ENCODE measurements at regions not wholly inside any gene's neighbourhood (a gene's known extent, or its start where the extent isn't known, plus 50 kb on each side); places are given as distances from the start of the nearest gene placed in this dataset.
"Not testable (repeated sequence)": the region's sequence is repeated elsewhere in the genome, so short reads cannot be mapped to it uniquely, and the experiment has no call there.

- TF ChIP-seq CTCF (IDR thresholded peaks at IDR 0.05; ENCODE audit: low read depth, low read length): no peak
Observed at GRCh38 chr7:101722247-101722646, 93.2 kb upstream of the MYL10 start.

GRCh38 chr7:101723835-101724234, 93.6 kb upstream of the CUX1 start:
- H3K4me3 ChIP-seq (ENCODE audit: low read depth, low read length): no peak overlapping the region
- TF ChIP-seq CTCF (IDR thresholded peaks at IDR 0.05; ENCODE audit: low read depth, low read length): no peak

More at GRCh38 chr7:101722247-101722646, 93.2 kb upstream of the MYL10 start:
- H3K4me3 ChIP-seq (ENCODE audit: low read depth, low read length): no peak overlapping the region

DNA sequence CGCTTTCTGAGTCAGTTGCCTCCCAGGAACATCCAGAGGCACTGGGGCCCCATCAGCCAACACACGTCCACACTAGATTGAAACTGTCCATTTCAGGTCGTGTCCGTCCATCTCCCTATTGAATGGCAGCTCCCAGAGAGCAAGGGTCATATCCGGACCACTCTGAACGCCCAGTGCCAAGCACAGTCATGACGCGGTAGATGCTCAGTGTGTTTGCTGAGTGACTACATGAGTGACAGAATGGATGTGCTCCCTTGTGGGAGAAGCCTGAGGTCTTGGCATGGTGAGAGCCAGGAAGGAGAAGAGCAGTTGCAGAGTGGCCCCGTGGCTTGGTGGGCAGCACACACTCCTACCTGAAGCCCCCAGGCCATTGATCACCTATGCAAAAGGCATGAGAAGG, 92.5 kb upstream of the CUX1 start:
- no peak overlapping the region for H3K4me3 ChIP-seq (ENCODE audit: low read depth, low read length)
- TF ChIP-seq CTCF (IDR thresholded peaks at IDR 0.05; ENCODE audit: low read depth, low read length): no peak

- no peak overlapping the region for H3K4me3 ChIP-seq (ENCODE audit: low read depth, low read length)
- TF ChIP-seq CTCF (IDR thresholded peaks at IDR 0.05; ENCODE audit: low read depth, low read length): no peak
Observed at GRCh38 chr7:101725921-101726320, 91.5 kb upstream of the CUX1 start.

GRCh38 chr7:101727184-101727583, 90.2 kb upstream of the CUX1 start:
- TF ChIP-seq CTCF (IDR thresholded peaks at IDR 0.05; ENCODE audit: low read depth, low read length): no peak
- no peak overlapping the region for H3K4me3 ChIP-seq (ENCODE audit: low read depth, low read length)

- TF ChIP-seq CTCF (IDR thresholded peaks at IDR 0.05; ENCODE audit: low read depth, low read length): no peak
- no peak overlapping the region for H3K4me3 ChIP-seq (ENCODE audit: low read depth, low read length)
Observed at GRCh38 chr7:101728128-101728527, 89.3 kb upstream of the CUX1 start.

DNA sequence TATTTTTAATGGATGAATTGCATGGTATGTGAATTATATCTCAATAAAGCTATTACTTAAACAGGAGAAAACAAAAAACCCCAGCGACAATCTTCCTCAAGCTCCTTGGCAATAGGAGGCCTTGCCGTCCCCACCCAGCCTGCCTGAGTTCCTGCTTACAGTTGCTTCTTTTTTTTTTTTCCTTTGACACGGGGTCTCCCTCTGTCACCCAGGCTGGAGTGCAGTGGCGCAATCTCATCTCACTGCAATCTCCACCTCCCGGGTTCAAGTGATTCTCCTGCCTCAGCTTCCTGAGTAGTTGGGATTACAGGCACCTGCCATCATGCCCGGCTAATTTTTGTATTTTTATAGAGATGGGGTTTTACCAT, 88.6 kb upstream of the CUX1 start:
- not testable (repeated sequence) for H3K4me3 ChIP-seq (ENCODE audit: low read depth, low read length)

GRCh38 chr7:101729241-101729883, 88.1 kb upstream of the CUX1 start:
- no peak for TF ChIP-seq CTCF (IDR thresholded peaks at IDR 0.05; ENCODE audit: low read depth, low read length)
- no peak overlapping the region for H3K4me3 ChIP-seq (ENCODE audit: low read depth, low read length)

Data from WI38 (cell line).